CD4-positive, alpha-beta T cell treated with Interleukin-1 beta for 1 hour (primary cell): ENCODE measurements at regions not wholly inside any gene's neighbourhood (a gene's known extent, or its start where the extent isn't known, plus 50 kb on each side); places are given as distances from the start of the nearest gene placed in this dataset.
"Not testable (repeated sequence)": the region's sequence is repeated elsewhere in the genome, so short reads cannot be mapped to it uniquely, and the experiment has no call there.

Source experiments
- DNase-seq, 2 donors: peaks; one replicate each; pipeline ENCODE4 v3.0.0-alpha.2; 2020 to 2022

DNA sequence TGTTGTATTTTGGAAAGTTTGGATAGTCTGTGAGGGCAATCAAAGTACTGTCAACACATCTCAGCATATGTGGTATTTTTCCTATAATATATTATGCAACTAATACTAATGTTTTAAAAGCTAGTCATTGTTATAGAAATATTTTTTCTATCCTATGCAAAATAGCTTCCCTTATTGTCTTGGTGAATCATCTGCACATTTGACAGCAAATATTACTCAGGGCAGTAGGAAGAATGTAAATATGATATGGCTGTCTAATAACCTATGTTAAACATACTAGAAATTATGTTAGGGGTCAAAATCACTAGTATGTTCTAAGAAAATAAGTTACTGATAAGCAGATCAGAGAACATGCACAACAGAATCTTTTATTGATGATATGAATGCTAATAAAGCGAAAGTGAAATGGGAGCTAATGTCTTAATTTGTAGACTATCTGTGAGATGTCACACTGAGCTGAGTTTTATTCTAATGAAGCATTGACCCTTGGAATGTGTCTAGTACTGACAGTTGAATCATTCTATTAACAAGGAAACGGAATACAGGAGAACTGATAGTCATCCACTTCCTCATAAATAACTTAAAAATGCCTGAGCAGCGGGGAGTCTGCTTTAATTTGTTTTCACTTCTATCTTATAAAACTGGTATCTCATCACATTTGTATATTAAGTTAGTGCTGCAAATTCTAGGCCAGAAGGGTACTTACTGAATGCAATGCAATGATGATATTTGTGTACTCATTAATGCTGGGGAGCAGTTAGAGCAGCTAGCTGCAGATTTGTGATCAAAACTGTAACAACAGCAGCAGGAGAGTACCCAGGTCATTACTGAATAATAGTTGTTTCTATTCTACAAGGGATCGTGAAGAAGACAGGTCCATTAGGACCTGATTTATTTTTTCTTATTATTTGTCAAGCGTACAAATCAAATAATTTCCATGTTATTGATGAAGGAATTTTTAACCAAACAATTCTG lies 440.3 kb upstream of the AADAT start:
- no peak for DNase-seq

DNA sequence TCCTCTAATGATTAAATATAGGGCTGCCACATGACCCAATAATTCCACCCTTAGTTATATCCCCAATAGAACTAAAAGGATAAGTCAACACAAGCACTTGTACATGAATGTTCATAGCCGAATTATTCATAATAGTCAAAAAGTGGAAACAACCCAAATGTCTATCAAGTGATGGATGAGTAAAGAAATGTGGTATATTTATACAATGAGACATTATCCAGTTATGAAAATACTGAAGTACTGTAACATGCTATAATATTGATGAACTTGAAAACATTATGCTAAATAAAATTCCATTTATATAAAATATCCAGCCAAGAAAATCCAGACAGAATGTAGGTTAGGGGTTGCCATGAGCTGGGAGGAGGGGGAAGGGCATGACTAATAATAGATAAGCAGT lies 436.7 kb upstream of the AADAT start:
- DNase-seq = no peak

GRCh38 chr4:170522427-170522970 lies 432.7 kb upstream of the AADAT start:
- no peak for DNase-seq

- DNase-seq = no peak
Measured at GRCh38 chr4:170497689-170498088, 407.9 kb upstream of the AADAT start.

- no peak for DNase-seq
Measured at GRCh38 chr4:170497112-170497511, 407.4 kb upstream of the AADAT start.

- no peak for DNase-seq
Measured at GRCh38 chr4:170491981-170492380, 402.2 kb upstream of the AADAT start.

DNA sequence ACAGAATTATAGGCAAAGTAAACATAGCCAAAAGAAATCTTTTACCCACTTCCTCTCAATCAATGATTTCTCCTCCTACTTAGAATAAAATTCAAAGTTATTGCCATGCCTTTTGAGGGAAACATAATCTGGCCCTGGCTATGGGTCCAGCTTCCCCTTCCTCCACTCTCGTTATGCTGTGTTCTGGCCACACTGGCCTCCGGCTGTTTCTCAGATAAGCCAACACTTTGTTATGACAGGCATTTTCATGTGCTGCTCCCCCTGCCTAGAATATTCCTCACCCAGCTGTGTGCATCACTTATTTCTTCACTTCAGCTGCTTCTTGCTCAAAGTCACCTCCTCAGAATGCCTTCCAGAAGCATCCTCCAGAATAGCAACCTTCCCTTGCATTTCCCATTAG lies 386.6 kb upstream of the AADAT start:
- no peak for DNase-seq

DNA sequence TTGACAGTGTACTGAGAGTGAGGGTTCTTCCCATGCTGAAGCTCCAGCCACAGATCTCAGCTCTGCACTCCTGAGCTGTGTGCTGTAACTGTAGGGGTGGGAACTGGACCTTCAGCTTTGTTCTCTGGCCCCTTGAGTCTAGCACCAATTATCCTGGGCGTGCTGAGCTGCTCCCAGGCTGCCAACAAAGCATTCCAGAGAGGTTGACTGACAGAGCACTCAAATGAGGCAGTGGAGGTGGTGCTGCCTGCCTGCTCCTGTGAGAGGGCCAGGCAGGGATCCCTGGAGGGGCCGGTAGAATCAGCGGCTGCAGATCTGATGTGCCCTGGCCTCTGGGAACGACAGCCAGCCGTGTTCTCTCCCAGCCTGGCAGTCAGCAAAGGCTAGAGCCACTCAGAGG lies 375.7 kb upstream of the AADAT start:
- no peak for DNase-seq

DNA sequence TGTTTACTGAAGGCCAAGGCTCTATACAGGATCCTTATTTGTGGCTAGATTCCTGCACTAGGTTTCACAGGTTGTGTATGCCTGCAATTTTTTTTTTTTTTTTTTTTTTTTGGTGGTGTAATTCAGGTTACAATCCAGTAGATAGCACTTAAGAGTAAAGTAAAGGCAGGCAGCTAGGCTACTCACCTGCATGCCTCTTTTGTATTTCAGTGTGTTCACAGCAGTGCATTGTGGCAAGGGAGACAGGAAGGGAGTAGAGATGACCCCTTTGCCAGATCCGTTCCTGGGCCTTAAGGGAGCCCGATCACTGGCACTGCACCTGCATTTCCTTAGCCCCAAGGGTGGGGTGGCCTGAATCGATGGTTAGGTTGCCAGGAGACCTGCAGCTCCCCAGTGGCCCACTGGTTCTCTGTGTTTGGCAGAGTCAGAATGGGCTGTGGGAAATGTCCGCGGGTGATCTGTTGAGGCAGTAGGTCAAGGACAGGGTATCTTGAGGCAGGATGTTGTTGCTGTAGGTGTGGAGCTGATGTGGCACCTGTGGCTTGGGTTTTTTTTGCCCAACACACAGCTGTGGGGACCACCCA lies 374.9 kb upstream of the AADAT start:
- no peak for DNase-seq

GRCh38 chr4:170446782-170447181 lies 357.0 kb upstream of the AADAT start:
- no peak for DNase-seq

DNA sequence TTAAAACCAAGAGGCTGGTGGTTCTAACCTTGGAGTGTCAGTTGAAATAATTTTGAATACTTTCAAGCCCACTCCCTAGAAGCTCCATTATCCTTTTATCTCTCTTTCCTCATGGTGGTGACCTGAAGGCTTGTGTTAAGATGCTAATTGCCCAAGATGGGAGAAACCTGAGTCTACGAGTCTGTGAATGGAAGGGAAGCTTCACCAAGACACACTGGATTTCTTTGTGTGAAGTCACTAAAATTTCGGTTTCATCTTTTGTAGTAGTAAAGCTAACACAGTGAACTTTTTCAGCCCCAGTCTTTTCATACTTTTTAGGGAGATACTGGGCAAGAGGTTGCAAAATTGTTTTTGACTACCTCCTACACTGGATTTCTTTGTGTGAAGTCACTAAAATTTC lies 351.4 kb upstream of the AADAT start:
- DNase-seq = not testable (repeated sequence)

DNA sequence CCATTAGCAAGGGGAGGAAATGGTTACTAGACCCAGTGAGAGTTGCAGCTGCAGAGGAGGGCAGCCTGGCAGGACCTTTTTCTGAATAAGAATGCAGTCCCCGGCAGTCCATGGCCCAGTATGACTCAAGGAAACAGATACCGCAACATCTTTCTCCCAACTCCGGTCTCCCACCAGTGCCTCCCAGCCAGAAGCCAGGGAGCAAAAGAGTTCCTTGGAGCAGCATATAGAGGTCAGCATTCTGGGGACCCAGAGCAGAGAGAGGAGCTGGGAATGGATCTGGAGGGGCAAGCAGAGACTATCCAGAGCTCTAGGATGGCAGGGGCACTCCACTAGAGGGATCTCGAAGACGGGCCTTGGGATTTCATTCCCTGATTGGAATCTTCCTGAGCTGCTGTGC lies 339.2 kb upstream of the AADAT start:
- DNase-seq = no peak

DNA sequence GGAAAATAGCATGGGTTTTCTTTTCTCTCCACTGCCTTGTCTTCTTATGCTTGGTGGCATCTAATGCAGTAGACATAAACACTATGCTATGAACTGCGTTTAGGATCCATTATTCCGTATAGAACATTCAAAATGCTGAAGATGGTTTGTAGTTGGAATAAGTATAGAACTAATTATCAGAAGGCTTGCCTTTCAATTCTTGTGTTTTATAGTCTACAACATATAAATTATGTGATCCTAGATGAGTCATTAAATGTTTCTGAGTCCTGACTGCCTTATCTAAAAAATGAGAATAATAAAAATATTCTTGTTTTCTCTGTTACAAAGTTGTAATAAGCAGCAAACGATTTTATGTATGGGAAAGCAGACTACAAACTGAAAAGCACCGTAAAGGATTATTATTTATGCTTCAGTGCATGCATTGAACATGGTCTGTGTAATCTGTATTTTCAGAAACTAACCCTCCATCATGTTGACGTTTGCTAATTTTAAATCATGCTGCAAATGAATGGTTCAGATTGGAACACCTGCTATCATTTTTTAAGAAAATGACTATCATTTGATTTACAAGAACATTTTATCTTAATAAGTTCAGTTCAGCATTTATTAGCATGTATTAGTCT lies 335.9 kb upstream of the AADAT start:
- no peak for DNase-seq

- DNase-seq = no peak
Measured at GRCh38 chr4:170425040-170425439, 335.3 kb upstream of the AADAT start.

DNA sequence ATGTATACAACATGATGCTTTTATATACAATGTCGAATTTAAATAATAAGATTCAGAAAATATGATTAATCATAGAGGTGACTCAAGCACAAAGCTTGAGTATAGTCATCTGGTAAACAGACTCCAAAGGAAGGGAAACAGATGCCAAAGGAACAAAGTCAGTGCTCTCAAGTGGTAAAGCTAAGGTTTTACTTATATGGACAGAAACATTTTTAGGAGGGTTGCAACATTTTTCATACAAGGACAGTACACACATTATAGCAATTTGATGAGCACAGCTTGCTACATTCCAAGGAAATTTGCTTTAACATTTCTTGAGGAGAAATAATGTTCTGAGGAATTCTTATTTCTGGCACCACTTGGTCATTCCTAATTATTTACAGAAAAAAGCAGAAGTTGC lies 333.4 kb upstream of the AADAT start:
- DNase-seq = no peak

GRCh38 chr4:170420255-170420693 lies 330.5 kb upstream of the AADAT start:
- DNase-seq = no peak

GRCh38 chr4:170414961-170415360 lies 325.2 kb upstream of the AADAT start:
- no peak for DNase-seq

GRCh38 chr4:170414360-170414759 lies 324.6 kb upstream of the AADAT start:
- DNase-seq = no peak

DNA sequence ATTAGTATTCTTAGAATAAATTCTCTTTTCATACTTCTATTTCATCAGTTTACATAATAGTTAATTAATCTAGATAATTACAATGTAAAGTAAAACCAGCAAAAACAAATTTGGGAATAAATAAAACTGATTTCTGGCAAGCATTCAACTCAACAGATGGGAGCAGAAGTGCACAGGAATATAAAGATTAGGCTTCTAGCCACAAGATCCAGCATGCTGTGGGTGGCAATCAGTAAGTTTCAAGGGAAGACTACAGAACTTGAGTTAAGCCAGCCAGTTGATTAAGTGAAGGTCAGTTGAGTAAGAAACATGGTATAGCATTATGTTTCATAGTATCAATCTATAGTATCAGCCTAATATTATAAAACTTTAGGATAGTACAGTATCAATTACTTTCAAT lies 324.2 kb upstream of the AADAT start:
- DNase-seq = no peak

DNA sequence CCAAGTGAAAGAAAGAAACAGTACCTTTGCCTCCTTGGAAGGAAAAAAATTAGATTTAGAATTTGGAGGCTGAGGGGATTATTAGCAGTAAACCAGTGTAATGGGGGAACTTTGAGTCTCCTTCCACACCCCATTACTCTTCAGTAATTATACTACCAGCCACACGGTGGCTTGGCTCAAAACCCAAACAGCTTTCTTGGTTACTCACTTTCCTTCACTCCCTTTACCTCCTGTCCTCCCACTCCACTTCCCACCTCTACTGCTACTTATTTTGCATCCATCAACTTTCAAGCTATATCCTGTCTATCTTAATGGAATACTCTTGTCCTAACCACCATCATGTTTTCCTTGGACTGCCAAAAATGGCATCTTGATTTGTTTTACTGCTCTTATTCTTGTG lies 310.6 kb upstream of the AADAT start:
- DNase-seq = no peak

DNA sequence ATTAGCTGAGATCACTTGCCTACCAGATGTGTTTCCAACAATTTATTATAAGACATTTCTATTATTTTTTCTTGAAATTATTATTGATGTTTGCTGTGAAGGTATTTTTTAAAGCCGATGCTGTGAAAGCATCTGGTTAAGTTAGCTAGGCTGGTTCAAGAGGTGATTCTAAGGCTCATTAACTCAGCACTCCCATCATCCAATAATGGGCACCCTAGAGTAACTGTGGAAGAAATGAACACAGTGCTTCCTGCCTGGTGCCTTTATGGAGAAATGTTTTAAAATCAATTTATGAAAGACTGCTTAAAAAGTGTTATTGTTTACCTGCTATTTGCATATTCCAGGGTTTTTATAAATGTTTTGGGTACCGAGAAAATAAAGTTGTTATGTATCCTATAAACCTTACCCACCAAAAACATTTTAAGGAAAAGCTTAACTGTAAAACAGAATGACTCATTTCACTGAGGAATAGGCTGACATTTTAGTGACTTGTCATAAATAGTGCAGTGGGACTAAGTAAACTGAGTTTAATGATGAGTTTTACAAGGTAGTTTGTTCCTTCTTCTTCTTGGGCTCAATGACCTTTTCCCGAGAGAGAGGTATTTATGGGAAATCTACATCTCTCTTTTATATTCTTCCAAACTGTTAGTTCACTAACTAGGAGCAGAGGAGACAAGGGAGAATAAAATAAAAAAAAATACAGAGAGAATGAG lies 310.0 kb upstream of the AADAT start:
- DNase-seq = no peak

DNA sequence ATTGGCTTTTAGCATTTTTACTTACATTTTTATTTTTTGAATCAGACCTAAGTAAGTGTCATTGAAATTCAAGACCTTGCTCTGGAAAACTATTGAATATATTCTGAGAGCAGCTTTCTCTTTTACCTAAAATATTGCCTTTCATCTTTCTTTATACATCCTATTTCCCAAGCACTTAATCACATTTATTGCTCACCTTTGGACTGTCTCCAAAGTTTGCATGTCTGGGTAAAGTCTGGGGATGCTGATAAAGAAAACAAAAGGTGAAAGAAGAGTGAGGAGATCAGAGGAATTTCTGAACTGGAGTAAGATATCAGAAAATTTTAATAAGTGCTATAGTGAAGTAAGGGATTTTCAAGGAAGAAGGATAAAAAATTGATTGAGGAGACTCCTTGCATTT lies 308.5 kb upstream of the AADAT start:
- DNase-seq = no peak

- no peak for DNase-seq
Measured at GRCh38 chr4:170395773-170396172, 306.0 kb upstream of the AADAT start.
